ENCODE measurements at regions not wholly inside any gene's neighbourhood (a gene's known extent, or its start where the extent isn't known, plus 50 kb on each side); places are given as distances from the start of the nearest gene placed in this dataset.

- TF ChIP-seq CTCF (IDR thresholded peaks at IDR 0.05), result no peak
- TF ChIP-seq ZFX (IDR thresholded peaks at IDR 0.05; ENCODE audit: borderline replicate concordance), result no peak
Observed at GRCh38 chr1:34425046-34425445, 248.3 kb downstream of the C1orf94 start.
